Spleen (tissue), 7 donors: ENCODE measurements at regions not wholly inside any gene's neighbourhood (a gene's known extent, or its start where the extent isn't known, plus 50 kb on each side); places are given as distances from the start of the nearest gene placed in this dataset.

ENCODE experiments used
- POLR2A ChIP-seq, 3 donors: fragments of 450-650 bp; IDR thresholded peaks; one replicate each; pipeline ENCODE4 v1.5.1; 2017; ENCODE audit warnings: antibody characterized with exemption in 3 of 3, mild to moderate bottlenecking in 1 of 3
- POLR2AphosphoS5 ChIP-seq, 3 donors: sonication (generic); formaldehyde crosslinking; IDR thresholded peaks; one replicate each; pipeline ENCODE4 v1.5.1; 2017; ENCODE audit warnings: antibody characterized with exemption in 3 of 3
- TF ChIP-seq, protein P1 (sequence below), 11 experiments: fragments of 200-600 bp in 7 of 11; fragments of 450-650 bp in 4 of 11; sonication (generic) in 4 of 11; IDR thresholded peaks in 8 of 11; conservative IDR thresholded peaks in 3 of 11; 1 replicate in 7 of 11; 2 replicates in 4 of 11; pipeline versions ENCODE4 v1.4.0 to v1.8.0; 2016 to 2021; ENCODE audit warnings: antibody characterized with exemption in 11 of 11, inconsistent platforms in 4 of 11, mild to moderate bottlenecking in 1 of 11
- donor health status: DM: no; HTN: no; CAD: no; lungs with moderate emphysema.
- donor health status: DM: no; HTN: no; CAD: no.
- donor health status: DM: no; HTN: no; CAD: no.

DNA sequence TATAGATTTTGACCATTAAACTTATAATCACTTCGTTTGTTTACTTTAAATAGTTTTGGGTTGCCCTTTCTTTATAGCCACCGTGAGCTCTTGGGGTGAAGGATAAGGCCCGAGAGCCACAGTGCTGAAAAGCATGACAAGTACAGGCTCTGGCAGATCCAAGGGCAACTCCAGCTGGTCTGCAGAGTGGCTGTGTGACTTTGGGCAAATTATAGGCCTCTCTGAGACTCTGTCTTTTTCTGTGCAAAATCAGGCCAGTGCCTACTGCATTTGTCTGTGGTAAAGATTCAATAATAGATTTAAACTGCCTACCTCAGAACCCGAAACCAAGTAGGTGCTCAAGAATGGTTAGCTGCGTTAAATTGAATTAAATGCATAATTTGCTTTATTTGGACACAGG, 511.3 kb downstream of the QKI start:
- TF ChIP-seq, protein P1, sequence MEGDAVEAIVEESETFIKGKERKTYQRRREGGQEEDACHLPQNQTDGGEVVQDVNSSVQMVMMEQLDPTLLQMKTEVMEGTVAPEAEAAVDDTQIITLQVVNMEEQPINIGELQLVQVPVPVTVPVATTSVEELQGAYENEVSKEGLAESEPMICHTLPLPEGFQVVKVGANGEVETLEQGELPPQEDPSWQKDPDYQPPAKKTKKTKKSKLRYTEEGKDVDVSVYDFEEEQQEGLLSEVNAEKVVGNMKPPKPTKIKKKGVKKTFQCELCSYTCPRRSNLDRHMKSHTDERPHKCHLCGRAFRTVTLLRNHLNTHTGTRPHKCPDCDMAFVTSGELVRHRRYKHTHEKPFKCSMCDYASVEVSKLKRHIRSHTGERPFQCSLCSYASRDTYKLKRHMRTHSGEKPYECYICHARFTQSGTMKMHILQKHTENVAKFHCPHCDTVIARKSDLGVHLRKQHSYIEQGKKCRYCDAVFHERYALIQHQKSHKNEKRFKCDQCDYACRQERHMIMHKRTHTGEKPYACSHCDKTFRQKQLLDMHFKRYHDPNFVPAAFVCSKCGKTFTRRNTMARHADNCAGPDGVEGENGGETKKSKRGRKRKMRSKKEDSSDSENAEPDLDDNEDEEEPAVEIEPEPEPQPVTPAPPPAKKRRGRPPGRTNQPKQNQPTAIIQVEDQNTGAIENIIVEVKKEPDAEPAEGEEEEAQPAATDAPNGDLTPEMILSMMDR (IDR thresholded peaks at IDR 0.05 in 8 of 11, conservative IDR thresholded peaks at IDR 0.05 in 3 of 11) = no peak
- TF ChIP-seq POLR2A (IDR thresholded peaks at IDR 0.05) (no peak), POLR2AphosphoS5 (IDR thresholded peaks at IDR 0.05) (no peak)
